ENCODE measurements at regions not wholly inside any gene's neighbourhood (a gene's known extent, or its start where the extent isn't known, plus 50 kb on each side); places are given as distances from the start of the nearest gene placed in this dataset.

- no peak for TF ChIP-seq CTCF (IDR thresholded peaks at IDR 0.05; ENCODE audit: low read depth, low read length)
- no peak overlapping the region for H3K4me3 ChIP-seq (replicated peaks in 1 of 2; ENCODE audit: low read depth in 2 of 2, low read length in 2 of 2)
- DNase-seq (ENCODE audit: low read depth in 2 of 2): no peak
These were observed 393.6 kb upstream of the ID2 start for GRCh38 chr2:8288206-8288605.

GRCh38 chr2:8289111-8289510, 392.7 kb upstream of the ID2 start:
- no peak overlapping the region for H3K4me3 ChIP-seq (replicated peaks in 1 of 2; ENCODE audit: low read depth in 2 of 2, low read length in 2 of 2)
- DNase-seq (ENCODE audit: low read depth in 2 of 2): no peak
- TF ChIP-seq CTCF (IDR thresholded peaks at IDR 0.05; ENCODE audit: low read depth, low read length): no peak

GRCh38 chr2:8290771-8291352, 391.0 kb upstream of the ID2 start:
- no peak overlapping the region for H3K4me3 ChIP-seq (replicated peaks in 1 of 2; ENCODE audit: low read depth in 2 of 2, low read length in 2 of 2)
- DNase-seq (ENCODE audit: low read depth in 2 of 2): no peak
- no peak for TF ChIP-seq CTCF (IDR thresholded peaks at IDR 0.05; ENCODE audit: low read depth, low read length)

GRCh38 chr2:8296306-8296705, 385.6 kb upstream of the ID2 start:
- no peak for TF ChIP-seq CTCF (IDR thresholded peaks at IDR 0.05; ENCODE audit: low read depth, low read length)

GRCh38 chr2:8297376-8298231, 384.3 kb upstream of the ID2 start:
- no peak for TF ChIP-seq CTCF (IDR thresholded peaks at IDR 0.05; ENCODE audit: low read depth, low read length)
- DNase-seq (ENCODE audit: low read depth in 2 of 2): no peak
- H3K4me3 ChIP-seq (replicated peaks in 1 of 2; ENCODE audit: low read depth in 2 of 2, low read length in 2 of 2): no peak overlapping the region

More at GRCh38 chr2:8296306-8296705, 385.6 kb upstream of the ID2 start:
- DNase-seq (ENCODE audit: low read depth in 2 of 2): no peak
- H3K4me3 ChIP-seq (replicated peaks in 1 of 2; ENCODE audit: low read depth in 2 of 2, low read length in 2 of 2): no peak overlapping the region

- H3K4me3 ChIP-seq (replicated peaks in 1 of 2; ENCODE audit: low read depth in 2 of 2, low read length in 2 of 2): no peak overlapping the region
- no peak for TF ChIP-seq CTCF (IDR thresholded peaks at IDR 0.05; ENCODE audit: low read depth, low read length)
- peak in 1 of 2 donors; percentile 28 for DNase-seq (ENCODE audit: low read depth in 2 of 2)
These were observed 383.1 kb upstream of the ID2 start for GRCh38 chr2:8298783-8299182.
